Esophagus squamous epithelium (tissue), 5 donors: ENCODE measurements at regions not wholly inside any gene's neighbourhood (a gene's known extent, or its start where the extent isn't known, plus 50 kb on each side); places are given as distances from the start of the nearest gene placed in this dataset.

Experiments
- DNase-seq: peaks from one replicate; lab custom pipeline; 2025; lab: John Stamatoyannopoulos, UW
- H3K27ac ChIP-seq, 4 donors: fragments of 200-600 bp; sonication (generic); one replicate each; pipeline ENCODE4 v1.5.1; 2016 to 2019; ENCODE audit warnings: mild to moderate bottlenecking in 1 of 4
- H3K27me3 ChIP-seq, 4 donors: fragments of 200-600 bp; sonication (generic); 1 replicate in 3 of 4; 2 replicates in 1 of 4; pipeline versions ENCODE4 v1.5.1 to v1.6.0; 2017 to 2021; ENCODE audit warnings: antibody characterized with exemption in 1 of 4
- H3K36me3 ChIP-seq, 3 donors: fragments of 200-600 bp; sonication (generic); one replicate each; pipeline ENCODE4 v1.5.1; 2016 to 2019
- H3K4me1 ChIP-seq, 3 donors: fragments of 200-600 bp; sonication (generic); one replicate each; pipeline ENCODE4 v1.5.1; 2017 to 2019
- H3K4me3 ChIP-seq, 4 donors: fragments of 200-600 bp; sonication (generic); 1 replicate in 3 of 4; 2 replicates in 1 of 4; pipeline ENCODE4 v1.5.1; 2016 to 2019; ENCODE audit warnings: mild to moderate bottlenecking in 2 of 4, moderate library complexity in 1 of 4
- H3K9me3 ChIP-seq, 3 donors: fragments of 200-600 bp; sonication (generic); one replicate each; pipeline ENCODE4 v1.5.1; 2016 to 2019
- POLR2A ChIP-seq, 4 donors: fragments of 450-650 bp; IDR thresholded peaks; one replicate each; pipeline ENCODE4 v1.6.1; 2017; ENCODE audit warnings: antibody characterized with exemption in 4 of 4, mild to moderate bottlenecking in 4 of 4, moderate library complexity in 3 of 4
- WGBS, 2 donors: methylation state at CpG; one replicate each; pipeline ENCODE4 v1.1.5; 2018; 5-methylcytosine and 5-hydroxymethylcytosine counted together
- intact Hi-C: fragments of 100-400 bp; cut with DNase I; formaldehyde crosslinking; loops from one replicate; pipeline ENCODE4 v1.15.0; 2022
- TF ChIP-seq, protein P1 (sequence below), 6 experiments: fragments of 450-650 bp in 4 of 6; fragments of 200-600 bp in 2 of 6; sonication (generic) in 2 of 6; IDR thresholded peaks; one replicate each; pipeline ENCODE4 v1.5.1; 2016 to 2019; ENCODE audit warnings: antibody characterized with exemption in 6 of 6, mild to moderate bottlenecking in 4 of 6, moderate library complexity in 4 of 6
- donor health status: DM: yes; HTN: yes; CAD: no.

GRCh38 chr3:127092776-127093175 lies 100.2 kb upstream of the PRR23E start:
- H3K27me3 ChIP-seq: peaks cover 0 to 6% (median 0%) of the 10 kb centered on the region in 4 donors
- intact Hi-C loops: no loop called here
- 73% methylated on average over 4 of the region's 11 CpGs; no CpG with 5 or more reads in 1 of the 2 donors for WGBS, 2 donors
- no peak for TF ChIP-seq POLR2A (IDR thresholded peaks at IDR 0.05)
- TF ChIP-seq, protein P1, sequence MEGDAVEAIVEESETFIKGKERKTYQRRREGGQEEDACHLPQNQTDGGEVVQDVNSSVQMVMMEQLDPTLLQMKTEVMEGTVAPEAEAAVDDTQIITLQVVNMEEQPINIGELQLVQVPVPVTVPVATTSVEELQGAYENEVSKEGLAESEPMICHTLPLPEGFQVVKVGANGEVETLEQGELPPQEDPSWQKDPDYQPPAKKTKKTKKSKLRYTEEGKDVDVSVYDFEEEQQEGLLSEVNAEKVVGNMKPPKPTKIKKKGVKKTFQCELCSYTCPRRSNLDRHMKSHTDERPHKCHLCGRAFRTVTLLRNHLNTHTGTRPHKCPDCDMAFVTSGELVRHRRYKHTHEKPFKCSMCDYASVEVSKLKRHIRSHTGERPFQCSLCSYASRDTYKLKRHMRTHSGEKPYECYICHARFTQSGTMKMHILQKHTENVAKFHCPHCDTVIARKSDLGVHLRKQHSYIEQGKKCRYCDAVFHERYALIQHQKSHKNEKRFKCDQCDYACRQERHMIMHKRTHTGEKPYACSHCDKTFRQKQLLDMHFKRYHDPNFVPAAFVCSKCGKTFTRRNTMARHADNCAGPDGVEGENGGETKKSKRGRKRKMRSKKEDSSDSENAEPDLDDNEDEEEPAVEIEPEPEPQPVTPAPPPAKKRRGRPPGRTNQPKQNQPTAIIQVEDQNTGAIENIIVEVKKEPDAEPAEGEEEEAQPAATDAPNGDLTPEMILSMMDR (IDR thresholded peaks at IDR 0.05): no peak
- no peaks in the 10 kb centered on the region for H3K4me1 ChIP-seq
- H3K4me3 ChIP-seq: no peak overlapping the region
- no peak overlapping the region for H3K27ac ChIP-seq
- DNase-seq: no peak
- H3K36me3 ChIP-seq: no peaks in the 10 kb centered on the region
- peaks cover 0 to 4% (median 0%) of the 10 kb centered on the region in 3 donors for H3K9me3 ChIP-seq

DNA sequence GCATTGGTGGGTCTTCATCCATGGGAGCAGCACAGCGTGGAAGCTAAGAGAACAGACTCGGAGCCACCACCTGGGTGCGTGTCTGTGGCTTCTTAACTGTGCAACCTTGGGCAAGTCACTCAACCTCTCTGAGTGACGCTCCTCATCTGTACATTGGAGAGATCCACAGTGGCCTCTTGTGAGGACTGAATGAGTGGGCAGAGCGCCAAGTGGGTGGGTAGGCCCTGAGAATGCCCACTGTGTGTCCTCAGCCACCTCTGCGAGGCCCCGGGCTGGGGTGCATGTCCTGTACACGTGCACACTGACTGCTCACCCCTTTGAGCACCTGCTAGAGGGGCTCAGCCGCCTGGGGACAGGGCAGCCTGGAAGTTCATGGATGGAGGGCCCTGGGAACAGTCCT lies 99.6 kb upstream of the PRR23E start:
- TF ChIP-seq, protein P1 (IDR thresholded peaks at IDR 0.05): no peak
- no peak for TF ChIP-seq POLR2A (IDR thresholded peaks at IDR 0.05)
- Histone ChIP-seq H3K4me1 (no peaks in the 10 kb centered on the region), H3K9me3 (peaks cover 0 to 4% (median 0%) of the 10 kb centered on the region in 3 donors), H3K36me3 (no peaks in the 10 kb centered on the region), H3K4me3 (no peak overlapping the region), H3K27me3 (peaks cover 0 to 6% (median 0%) of the 10 kb centered on the region in 4 donors), H3K27ac (no peak overlapping the region)
- DNase-seq: no peak
- intact Hi-C loops: no loop called here
- WGBS, 2 donors: 83 to 88% methylated on average over 1 to 4 of the region's 9 CpGs

GRCh38 chr3:127095774-127096173 lies 97.2 kb upstream of the PRR23E start:
- TF ChIP-seq, protein P1 (IDR thresholded peaks at IDR 0.05): no peak
- TF ChIP-seq POLR2A (IDR thresholded peaks at IDR 0.05): no peak

DNA sequence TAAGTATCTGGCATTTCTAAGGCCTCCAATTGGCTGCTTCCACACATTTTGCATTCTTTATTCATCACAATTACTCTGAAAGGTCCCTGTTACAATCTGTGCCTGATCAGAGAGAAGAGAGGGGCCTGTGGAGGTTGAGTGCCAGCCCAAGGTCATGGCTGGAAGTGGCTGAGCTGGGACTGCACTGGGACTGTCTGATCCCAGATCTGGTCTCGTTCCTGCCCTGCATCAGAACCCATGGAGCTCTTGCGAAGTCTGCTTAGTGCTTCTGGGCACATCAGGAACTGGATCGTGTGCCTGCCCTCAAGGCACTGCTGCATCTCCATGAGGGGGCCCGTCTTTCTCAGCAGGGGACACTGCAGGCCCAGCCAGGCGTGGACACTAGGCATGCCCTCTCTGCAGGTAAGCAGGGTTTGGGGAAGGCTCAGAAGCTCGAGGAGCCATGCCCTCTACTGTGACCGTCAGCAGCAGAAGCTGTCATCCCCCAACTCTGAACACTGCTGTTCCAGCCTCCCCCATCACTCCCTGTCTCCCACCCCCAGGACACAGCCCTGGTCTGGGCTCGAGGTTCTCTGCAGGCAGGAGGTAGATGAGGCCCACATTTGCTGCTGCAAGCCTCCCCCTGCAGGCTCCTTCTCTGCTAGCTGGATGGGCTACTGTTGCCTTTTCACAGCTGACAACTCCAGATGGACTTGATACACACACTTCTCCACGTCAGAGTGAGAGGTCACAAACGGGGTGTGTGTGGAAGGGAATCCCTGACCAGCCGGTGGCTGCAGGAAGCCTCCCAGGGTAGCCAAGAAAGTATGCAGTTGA lies 96.5 kb upstream of the PRR23E start:
- Histone ChIP-seq H3K9me3 (peaks cover 0 to 4% (median 0%) of the 10 kb centered on the region in 3 donors), H3K4me3 (no peak overlapping the region), H3K27ac (no peak overlapping the region), H3K27me3 (peaks cover 0 to 11% (median 0%) of the 10 kb centered on the region in 4 donors), H3K36me3 (no peaks in the 10 kb centered on the region), H3K4me1 (no peaks in the 10 kb centered on the region)
- no CpG with 5 or more reads among the region's 11 CpGs for WGBS, 2 donors
- TF ChIP-seq POLR2A (IDR thresholded peaks at IDR 0.05): no peak
- TF ChIP-seq, protein P1 (IDR thresholded peaks at IDR 0.05): no peak
- no peak for DNase-seq
- intact Hi-C loops: no loop called here

More at GRCh38 chr3:127095774-127096173, 97.2 kb upstream of the PRR23E start:
- peaks cover 0 to 4% (median 0%) of the 10 kb centered on the region in 3 donors for H3K9me3 ChIP-seq
- WGBS, 2 donors: 80 to 89% methylated on average over 3 to 4 of the region's 4 CpGs
- no peak overlapping the region for H3K27ac ChIP-seq
- intact Hi-C loops: no loop called here
- H3K4me3 ChIP-seq: no peak overlapping the region
- H3K36me3 ChIP-seq: no peaks in the 10 kb centered on the region
- DNase-seq: no peak
- H3K4me1 ChIP-seq: no peaks in the 10 kb centered on the region
- H3K27me3 ChIP-seq: peaks cover 0 to 4% (median 0%) of the 10 kb centered on the region in 4 donors

GRCh38 chr3:127097072-127097405 lies 95.9 kb upstream of the PRR23E start:
- intact Hi-C loops: no loop called here
- Histone ChIP-seq H3K36me3 (no peaks in the 10 kb centered on the region), H3K27ac (no peak overlapping the region), H3K9me3 (peaks cover 0 to 4% (median 0%) of the 10 kb centered on the region in 3 donors), H3K4me1 (no peaks in the 10 kb centered on the region), H3K27me3 (peaks cover 0 to 15% (median 0%) of the 10 kb centered on the region in 4 donors), H3K4me3 (no peak overlapping the region)
- WGBS, 2 donors: 70 to 86% methylated on average over 2 of the region's 4 CpGs
- DNase-seq: no peak
- TF ChIP-seq, protein P1 (IDR thresholded peaks at IDR 0.05): no peak
- no peak for TF ChIP-seq POLR2A (IDR thresholded peaks at IDR 0.05)
